ENCODE measurements at regions not wholly inside any gene's neighbourhood (a gene's known extent, or its start where the extent isn't known, plus 50 kb on each side); places are given as distances from the start of the nearest gene placed in this dataset.
"Not testable (repeated sequence)": the region's sequence is repeated elsewhere in the genome, so short reads cannot be mapped to it uniquely, and the experiment has no call there.

DNA sequence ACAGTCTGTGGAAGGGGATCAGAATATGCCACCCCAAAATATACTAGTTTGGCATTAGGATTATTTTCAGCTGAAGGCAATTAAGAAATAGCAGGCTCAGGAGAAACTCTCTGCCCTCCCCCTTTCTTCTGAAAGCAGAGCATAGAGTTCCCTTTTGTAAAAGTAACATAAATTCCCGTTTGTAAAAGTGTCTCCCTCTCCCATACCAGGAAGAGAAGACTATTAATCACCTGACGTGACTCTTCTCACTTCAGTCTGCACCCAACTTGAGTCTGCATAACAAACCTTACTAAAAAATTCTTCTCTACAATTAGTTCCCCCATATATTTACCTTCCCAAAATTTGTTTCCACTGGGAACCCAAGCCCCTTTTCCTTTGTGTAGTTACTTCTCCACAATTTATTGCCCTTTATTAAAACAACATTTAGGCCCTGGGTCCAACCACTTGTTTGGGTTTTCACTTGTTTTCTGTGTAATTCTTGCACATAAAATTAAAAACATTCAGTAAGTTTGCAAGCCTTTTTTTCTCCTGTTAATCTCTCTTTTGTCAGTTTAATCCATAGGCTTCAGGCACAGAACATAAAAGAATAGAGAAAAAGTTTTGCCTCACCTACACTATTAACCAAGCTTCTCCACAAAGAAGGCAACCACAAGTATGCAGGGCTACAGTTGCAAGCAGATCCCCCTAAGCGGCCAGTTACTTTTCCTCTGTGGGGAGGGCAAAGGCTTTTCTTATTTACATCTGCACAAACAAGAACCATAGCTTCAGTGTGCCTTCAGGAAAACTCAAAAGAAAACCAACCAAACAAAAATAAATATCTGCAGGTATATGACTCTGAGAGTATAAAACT lies 73.8 kb upstream of the EPCAM start:
- no peak for DNase-seq

DNA sequence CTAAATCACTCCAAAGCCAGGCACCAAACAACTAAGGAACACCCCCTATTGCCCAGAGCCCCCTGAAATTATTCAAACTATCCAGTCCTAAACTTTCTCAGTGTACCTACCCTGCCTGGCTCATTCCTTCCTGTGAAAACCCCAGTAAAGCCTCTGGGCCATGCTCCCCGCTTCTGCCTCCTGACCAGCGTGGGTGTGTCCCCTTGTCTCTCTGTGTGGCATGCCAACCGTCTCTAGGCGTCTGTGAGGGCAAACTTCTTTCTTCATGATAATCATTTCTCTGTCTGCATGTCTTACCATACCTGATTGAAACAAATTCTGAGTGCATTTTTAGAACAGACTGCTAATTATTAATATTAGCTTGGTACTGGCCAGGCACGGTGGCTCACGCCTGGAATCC lies 75.1 kb upstream of the EPCAM start:
- DNase-seq, result no peak

DNA sequence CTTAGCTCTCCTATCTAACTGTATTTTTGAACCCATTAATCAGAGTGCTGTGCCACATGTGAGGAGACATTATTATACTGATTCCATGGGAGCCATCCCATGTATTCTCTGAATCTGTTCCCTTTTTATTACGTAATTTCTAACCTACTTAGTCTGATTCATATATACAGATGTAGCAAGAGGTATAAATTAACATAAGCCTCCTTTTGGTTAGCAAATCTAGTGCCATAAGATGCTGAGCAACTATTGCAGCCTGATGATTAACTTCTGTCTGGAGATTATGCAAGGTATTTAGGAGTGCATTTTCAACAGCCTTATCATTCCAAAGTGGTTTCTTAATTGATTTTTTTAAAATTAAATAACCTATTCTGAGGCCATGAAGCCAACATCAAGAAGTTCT lies 80.2 kb upstream of the EPCAM start:
- DNase-seq, result no peak

DNA sequence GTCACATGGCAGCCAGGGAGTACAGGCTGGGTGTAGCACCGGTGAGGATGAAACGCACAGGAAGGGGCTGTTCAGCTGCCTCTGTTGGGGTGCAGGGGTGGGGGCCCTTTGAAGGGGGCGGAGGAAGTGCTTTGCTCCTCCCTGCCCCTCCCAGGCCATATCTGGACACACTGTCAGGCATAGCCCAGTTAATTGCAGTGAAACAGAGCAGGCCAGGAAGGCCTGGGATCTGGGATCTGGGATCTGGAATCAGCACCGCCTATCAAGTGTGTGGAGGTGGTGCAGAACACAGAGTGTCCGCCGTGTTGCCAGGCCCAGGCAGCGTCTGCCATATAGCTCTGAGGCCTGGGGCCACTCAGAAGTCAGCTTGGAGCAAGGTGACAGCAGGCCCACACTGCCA lies 85.5 kb upstream of the EPCAM start:
- no peak for DNase-seq

DNA sequence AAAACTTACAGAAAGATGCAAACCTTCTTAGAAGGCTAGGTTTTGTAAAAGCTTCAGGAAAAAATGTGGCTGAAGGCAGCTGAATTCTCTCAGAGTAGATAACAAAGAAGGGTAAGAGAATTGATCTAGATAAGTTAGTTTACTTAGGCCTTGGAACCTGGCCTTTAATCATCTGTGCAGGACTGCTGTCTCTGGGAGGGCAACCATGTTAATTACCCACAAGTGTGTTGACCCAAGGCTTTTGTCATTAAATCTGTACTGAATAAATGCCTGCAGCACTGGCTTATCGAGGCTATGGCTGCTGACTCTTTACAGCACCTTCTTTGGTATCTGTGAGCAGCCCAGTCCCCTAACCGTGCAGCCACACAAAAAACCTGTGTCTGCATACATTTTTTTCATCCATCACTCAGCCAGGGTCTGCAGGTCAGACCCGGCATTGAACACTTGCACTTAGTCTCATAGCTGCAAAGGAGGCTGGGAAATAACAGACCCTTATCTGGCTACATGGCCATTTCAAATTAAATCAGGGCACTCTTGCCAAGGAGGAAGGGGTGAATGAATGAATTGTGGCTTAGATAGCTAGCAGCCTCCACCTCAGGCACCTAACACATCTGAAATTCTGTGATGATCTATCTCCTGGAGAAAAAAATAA lies 86.4 kb upstream of the EPCAM start:
- no peak for DNase-seq

DNA sequence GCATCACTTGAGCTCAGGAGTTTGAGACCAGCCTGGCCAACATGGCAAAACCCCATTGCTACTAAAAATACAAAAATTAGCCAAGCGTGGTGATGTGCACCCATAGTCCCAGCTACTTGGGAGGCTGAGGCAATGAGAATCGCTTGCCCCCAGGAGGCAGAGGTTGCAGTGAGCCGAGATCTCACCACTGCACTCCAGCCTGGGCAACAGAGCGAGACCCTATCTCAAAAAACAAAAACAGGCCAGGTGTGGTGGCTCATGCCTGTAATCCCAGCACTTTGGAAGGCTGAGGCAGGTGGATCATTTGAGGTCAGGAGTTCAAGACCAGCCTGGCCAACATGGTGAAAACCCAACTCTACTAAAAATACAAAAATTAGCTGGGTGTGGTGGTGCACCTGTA lies 89.6 kb upstream of the EPCAM start:
- not testable (repeated sequence) for DNase-seq

DNA sequence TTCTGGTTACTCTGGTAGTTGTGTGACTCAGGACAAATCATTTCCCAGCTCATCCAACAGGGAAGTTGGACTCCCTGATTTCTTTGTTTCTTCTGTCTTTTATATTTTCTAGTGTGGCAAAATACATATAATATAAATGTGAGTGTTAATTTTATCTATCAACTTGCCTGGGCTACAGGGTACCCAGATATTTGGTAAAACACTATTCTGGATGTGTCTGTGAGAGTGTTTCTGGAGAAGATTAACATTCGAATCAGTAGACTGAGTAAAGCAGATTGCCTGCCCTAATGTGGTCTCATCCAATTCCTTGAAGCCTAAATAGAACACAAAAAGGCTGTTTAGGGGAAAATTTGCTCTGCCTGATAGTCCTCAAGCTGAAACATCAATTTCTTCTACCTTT lies 91.1 kb upstream of the EPCAM start:
- DNase-seq, result no peak

DNA sequence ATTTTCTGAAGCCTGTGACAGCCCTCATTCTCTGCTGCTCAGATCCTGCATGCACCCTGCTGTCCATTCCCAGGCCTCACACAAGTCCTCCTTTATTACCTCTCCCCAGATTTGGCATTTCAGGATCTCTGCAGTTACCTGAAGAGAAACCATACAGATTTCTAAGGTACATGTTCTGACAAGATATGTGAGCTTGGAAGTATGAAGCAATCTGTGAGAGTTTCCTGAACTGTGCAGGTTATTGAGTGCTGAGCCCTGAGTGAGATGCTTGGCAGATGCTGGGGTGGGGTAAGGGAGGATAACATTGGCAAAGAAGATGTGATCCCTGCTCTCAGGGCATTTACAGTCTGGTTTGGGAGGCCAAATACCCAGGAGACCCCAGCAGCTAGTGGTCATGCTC lies 91.9 kb upstream of the EPCAM start:
- DNase-seq, result no peak

DNA sequence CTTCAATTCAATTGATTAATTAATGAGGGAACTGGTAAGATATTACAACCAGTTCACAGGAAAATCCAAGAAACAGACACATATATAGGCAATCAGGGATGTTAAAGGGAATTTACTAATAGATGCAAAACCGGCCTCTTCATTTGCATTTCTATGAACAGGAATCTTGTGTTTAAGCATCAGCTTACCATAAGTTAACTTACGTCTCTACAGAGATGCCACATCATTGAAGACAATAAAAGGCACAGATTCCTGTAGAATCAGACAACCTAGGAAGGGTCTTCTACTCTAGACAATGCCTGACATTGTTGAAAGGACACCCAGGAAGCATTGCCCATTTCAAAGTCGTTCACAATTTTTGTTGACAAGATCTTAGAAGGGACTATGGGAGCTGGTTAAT lies 93.0 kb upstream of the EPCAM start:
- DNase-seq, result peak; percentile 11

DNA sequence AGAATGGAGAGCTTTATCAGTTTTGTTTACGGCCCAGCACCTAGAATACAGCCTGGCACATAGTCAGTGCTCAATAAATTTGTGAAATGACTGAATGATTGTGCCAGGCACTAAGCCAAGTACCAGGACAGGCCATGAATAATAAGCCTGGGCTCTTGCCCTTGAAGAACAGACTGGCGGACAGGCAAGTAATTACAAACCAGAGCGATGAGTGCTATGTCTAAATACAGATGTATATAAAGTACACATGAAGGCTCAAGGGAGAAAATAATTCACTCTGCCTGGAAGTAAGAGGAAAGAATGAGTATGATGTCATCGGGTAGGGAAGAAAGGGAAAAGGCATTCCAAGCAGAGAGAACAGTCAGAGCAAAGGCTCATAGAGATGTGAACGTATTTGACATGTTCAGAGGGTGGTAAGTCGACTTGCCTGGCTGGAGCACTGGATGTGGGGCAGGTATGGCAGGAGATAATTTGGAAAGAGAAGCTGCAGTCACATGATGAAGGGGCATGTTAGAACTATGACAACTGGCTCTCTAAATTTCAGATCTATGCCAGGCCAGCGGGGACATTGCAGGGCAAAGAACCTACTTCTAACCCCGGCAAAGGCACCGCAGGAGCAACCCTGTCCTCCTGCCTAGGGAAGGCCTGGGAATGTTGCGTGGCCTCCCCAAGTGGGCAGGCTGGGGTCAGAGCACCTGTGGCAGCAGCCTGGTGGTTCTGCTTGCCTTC lies 94.9 kb upstream of the EPCAM start:
- DNase-seq, result no peak

DNA sequence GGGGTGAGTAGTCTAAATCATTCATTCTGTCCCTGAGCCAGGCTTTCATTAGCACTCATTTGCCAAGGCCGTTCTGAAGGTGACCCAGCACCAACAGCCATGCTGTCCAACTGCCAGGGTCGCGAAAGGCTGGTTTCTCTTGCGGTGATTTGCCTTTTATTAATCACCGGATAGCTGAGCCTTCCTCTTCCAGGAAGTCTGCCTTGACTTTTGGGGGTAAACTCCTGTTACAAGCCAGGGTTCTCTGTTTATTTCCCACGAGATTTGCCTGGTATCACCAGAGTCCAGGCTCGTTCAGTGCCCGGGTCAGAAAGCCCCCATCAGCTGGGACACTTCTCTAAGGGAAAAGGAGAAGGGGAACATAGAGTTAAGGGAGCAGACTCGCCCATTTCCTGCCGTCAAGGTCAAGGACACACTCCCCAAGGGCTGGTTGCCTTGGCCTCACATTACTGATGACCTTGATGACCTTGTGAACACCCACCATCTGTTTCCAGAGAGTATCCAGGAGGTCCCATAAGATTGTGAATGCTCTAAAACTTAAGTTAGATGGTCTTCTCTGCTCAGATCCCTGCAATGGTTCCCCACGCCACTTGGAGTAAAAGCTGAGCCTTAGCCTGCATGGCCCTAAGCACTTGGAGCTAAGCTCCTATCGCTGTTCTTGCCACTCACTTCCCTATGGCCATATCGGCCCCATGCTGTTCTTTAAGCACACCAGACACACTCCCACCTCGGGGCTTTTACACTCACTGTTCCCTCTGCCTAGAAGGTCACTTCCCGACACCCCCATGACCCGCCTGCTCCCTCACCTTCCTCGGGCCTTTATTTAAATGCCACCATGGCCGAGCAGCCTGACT lies 96.0 kb upstream of the EPCAM start:
- no peak for DNase-seq

DNA sequence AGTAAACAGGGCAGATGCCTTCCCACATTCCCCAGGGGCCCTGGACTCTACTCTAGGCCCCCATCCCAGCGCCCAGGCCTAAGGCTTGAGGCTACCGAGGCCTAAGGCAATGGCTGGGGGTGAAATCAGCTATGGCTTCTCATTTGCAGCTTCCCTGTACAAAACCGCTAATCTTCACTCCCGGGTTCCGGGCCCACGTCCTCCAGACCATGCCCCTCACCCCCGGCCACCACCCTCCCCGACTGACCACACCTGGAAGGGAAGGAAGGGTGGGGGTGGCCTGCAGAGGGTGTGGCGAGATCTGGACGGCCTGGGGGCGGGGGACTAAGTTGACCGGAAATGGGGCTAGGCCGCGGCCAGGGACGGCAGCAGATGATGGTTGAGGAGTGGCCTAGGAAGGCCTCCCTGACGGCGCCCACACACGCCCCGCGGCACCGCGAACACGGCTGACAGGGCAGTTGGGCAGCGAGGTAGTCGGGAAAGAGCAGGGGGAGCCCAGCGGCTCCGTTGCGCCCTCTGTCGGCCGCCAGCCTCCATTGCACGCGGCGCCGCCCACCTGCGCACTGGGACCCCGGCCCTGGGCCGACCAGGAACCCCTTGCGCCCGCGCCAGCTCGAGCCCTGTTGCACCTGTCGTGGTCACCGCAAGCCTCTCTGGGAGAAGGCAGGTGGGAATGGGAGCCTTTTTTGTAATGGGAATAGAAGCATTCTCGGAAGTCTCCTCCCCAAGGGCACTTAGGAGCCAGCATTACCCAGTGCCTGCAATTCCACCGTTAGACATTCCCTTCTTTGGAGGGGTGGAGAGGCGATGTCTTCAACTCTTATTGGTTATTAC lies 95.9 kb upstream of the CALM2 start:
- peak; percentile 40 for DNase-seq

DNA sequence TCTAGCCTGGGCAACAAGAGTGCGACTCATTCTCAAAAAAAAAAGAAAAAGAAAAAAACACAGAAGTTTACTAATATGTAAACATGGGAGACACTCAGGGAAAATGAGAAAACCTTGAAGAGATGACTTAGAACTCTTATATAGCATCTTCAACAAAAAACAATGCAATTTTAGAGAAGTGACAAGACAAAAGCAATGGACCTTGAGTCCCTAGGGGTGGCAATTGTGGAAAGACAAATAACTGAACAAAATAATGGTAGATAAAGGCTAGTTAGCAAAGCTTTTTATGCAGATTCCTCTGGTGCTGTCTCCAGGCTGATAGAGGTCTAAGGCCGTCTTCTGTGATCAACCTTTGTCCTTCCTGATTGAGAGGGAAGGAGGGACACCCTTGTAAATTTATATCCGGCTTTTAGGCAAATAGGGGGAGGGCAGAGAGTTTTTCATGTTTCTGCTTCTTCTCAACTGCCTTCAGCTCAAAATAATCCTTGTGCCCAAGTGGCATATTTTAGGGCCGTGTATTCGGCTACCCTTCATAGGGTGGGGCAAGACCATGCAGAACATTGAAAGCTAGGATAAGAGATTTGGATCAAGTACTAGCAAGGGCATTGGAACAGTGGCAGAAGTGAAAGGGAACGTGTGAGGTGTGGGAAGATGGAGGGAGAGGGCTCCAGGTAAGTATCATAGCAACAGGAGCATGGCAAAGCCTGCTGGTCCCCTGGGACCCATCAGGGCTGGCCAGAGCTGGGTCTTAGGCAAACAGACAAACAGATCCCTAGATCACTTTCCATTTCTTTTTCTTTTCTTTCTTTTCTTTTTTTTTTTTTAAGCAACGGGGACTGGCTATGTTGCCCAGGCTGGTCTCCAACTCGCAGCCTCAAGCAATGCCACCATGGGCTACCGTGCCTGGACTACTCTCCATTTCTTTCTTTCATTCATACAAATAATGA lies 95.0 kb upstream of the CALM2 start:
- peak; percentile 86 for DNase-seq

DNA sequence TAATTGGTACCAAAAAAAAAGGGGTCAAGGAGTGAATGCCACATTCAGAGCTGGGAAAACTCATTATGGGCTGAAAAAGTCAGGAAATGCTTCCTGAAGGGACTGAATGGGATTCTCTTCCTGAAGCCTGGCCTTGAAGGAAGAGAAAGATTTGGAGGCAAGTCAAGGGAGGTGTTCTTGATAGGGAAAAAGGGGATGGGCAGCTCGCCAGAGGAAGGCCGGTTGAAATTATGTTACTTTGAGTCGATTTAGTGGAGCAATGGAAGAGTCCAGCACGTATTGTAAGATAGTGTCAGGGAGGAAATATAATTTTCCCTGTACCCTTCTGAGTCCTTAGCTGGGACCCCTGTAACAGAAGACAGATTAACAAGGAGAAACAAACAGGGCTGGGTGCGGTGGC lies 94.1 kb upstream of the CALM2 start:
- no peak for DNase-seq

DNA sequence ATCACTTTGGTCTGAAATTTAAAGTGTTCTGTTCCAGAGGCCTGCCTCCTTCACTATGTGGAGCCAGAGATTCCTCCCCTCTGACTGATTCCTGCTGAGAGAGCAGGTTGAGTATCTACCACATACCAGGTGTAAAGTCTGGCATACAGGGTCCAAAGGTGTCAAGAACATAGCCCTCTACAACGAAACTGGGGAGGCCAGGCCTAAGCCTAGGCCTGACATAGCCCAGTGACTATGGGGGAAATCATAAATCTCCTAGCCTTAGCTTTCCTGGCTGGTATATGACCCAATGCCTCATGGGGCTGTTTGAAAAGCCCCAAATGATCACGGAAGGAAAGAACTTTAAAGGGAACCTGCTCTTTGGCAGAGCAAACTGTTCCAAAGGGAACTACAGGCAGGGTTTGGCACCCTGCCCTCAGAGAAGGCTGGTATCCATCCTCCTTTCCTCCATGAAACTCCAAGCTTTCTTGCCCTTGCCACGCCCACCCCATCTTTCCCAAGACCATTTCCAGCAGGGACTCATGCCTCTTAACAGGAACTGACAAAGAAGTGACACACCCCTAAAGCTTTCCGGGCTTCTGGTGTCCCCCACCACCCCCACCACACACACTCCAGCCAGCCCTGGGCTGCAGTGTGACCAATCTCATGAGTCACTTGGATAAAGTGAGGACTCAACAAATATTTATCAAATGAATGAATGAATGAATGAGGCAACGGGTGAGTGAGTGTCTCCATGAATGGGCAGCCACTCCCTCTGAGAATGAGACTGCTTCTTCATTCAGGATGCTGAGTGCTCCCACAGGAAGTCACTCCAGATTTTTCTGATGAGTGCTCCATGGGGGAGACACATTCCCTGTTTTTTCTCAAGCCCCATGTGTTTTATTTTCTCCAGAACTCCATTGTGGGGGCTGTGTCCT lies 93.3 kb upstream of the CALM2 start:
- no peak for DNase-seq

DNA sequence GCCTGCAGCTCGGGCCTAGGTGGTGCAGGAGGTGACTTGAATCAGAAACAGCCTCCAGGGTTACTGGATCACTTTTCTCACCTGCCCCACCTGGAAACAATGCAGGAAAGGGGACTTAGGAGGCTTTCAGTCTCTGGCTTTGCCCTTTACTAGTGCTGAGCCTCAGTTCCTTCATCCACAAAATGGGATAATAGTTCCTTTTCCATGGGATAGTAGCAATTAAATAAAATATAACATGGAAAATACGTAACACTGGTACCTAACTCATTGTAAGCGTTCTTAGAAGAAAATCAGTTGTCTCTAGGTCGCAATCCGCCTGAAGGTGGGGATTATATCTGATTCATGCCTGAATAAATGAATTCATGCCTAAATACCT lies 91.4 kb upstream of the CALM2 start:
- DNase-seq, result no peak

DNA sequence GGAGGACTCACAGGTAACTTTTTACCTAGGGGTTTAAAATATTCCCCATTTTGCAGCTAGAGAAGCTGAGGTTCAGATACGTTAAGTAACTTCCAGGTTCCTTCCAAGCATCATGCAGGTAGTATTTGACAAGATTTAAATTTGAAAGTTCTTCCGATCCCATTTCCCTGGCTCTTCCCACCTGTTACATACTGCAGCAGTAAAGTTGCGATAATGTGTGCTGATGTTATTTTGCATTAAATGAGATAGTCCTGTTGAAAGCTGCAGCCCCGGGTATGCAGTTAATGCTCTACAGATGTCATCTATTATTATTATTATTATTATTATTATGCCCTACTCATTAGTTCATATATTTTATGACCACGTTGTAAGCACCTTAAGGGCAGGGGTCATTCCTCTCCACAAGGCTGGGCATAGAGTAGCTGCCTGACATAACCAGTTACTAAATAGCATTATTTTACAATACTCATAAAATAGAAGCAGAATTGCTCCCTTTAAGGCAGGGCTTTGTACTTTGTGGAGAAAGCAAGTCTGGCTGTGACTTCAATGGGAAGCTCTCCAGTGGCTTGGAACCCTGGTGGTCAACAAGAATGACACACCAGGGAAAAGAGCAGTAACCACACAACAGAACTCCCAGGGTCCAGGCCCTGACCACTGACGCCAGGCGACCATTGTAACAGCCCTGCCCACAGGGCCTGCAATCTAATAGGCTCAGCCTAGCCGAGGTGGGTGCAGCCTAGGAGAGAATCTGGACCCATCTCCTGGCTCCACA lies 90.8 kb upstream of the CALM2 start:
- DNase-seq, result no peak

DNA sequence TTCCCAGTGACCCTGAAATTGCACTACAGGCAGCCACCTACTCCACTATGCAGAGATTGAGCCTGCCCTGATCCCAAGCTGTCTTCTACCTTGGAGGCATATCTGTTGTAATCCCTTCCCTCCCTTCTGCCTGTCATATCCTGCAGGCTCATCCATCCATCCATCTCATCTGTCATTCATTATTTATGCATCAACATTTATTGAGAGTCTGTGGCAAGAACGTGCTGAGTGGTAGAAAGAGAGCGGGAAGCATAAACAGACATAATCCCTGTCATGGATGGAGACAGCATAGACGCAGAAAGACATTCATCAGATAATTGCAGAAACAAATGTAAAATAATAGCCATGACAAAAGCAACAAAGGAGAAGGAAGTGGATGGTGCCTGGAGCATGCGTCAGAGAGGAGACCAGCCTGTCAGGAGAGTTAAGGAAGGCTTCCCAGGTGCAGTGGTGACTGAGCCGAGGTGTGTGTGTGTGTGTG lies 89.5 kb upstream of the CALM2 start:
- DNase-seq, result no peak

DNA sequence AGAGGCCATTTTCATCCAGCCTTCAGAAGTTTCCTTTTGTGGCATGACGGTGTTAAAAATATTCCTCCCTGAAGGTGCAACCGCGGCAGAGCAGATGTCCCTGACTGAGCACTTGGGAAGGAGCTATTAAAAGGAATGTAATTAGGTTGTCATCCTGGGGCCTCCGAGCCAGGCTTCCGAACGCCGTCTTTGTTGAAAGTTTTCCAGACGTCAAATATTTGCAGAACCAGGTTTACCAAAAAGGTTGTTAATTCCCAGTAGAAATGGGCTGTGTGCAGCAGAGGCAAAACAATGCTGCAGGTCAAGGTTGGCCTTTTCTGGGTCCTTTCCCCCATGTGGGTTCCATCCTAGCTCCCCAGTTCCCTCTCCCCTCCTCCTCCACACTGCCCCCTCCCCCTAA lies 88.8 kb upstream of the CALM2 start:
- DNase-seq, result no peak
